NCI-H460 (cell line): ENCODE measurements at regions not wholly inside any gene's neighbourhood (a gene's known extent, or its start where the extent isn't known, plus 50 kb on each side); places are given as distances from the start of the nearest gene placed in this dataset.

Experiments
- DNase-seq: peaks from one replicate; pipeline ENCODE4 v3.0.0-alpha.2; 2016; ENCODE audit warnings: low read depth; ENCODE audit errors: extremely low read depth

- DNase-seq, result no peak
These were observed 349.1 kb downstream of the LIG4 start for GRCh38 chr13:107866032-107866940.

GRCh38 chr13:107865643-107866031 lies 349.7 kb downstream of the LIG4 start:
- DNase-seq, result no peak

- no peak for DNase-seq
These were observed 350.1 kb downstream of the LIG4 start for GRCh38 chr13:107865318-107865575.

- DNase-seq, result peak; percentile 74
These were observed 350.6 kb downstream of the LIG4 start for GRCh38 chr13:107864543-107865317.

- no peak for DNase-seq
These were observed 355.1 kb downstream of the LIG4 start for GRCh38 chr13:107860284-107860683.

- DNase-seq, result no peak
These were observed 360.5 kb downstream of the LIG4 start for GRCh38 chr13:107854880-107855279.

GRCh38 chr13:107852072-107852471 lies 363.3 kb downstream of the LIG4 start:
- no peak for DNase-seq

GRCh38 chr13:107851670-107852069 lies 363.7 kb downstream of the LIG4 start:
- DNase-seq, result no peak

- DNase-seq, result no peak
These were observed 367.9 kb downstream of the LIG4 start for GRCh38 chr13:107847406-107847805.

- DNase-seq, result no peak
These were observed 368.7 kb downstream of the LIG4 start for GRCh38 chr13:107846642-107847041.

GRCh38 chr13:107845911-107846310 lies 369.4 kb downstream of the LIG4 start:
- DNase-seq, result no peak

- DNase-seq, result no peak
These were observed 371.7 kb downstream of the LIG4 start for GRCh38 chr13:107843681-107844080.

GRCh38 chr13:107843281-107843680 lies 372.1 kb downstream of the LIG4 start:
- no peak for DNase-seq

- DNase-seq, result peak; percentile 32
These were observed 372.7 kb downstream of the LIG4 start for GRCh38 chr13:107842562-107843180.

- DNase-seq, result no peak
These were observed 376.7 kb downstream of the LIG4 start for GRCh38 chr13:107838588-107839161.

- no peak for DNase-seq
These were observed 378.7 kb downstream of the LIG4 start for GRCh38 chr13:107836685-107837084.

- no peak for DNase-seq
These were observed 379.9 kb downstream of the LIG4 start for GRCh38 chr13:107835339-107836018.

- DNase-seq, result no peak
These were observed 380.6 kb downstream of the LIG4 start for GRCh38 chr13:107834717-107835116.

GRCh38 chr13:107834281-107834680 lies 381.1 kb downstream of the LIG4 start:
- no peak for DNase-seq

GRCh38 chr13:107832500-107833100 lies 382.7 kb downstream of the LIG4 start:
- no peak for DNase-seq
